HFFc6 (cell line): ENCODE measurements at regions not wholly inside any gene's neighbourhood (a gene's known extent, or its start where the extent isn't known, plus 50 kb on each side); places are given as distances from the start of the nearest gene placed in this dataset.
"Not testable (repeated sequence)": the region's sequence is repeated elsewhere in the genome, so short reads cannot be mapped to it uniquely, and the experiment has no call there.

Source experiments
- DNase-seq: peaks from one replicate; pipeline ENCODE4 v3.0.0-alpha.2; 2018
- H3K27ac Mint-ChIP-seq: 2 replicates; pipeline ENCODE4 v1.8.0; 2020; ENCODE audit warnings: mild to moderate bottlenecking, mixed read lengths
- H3K27me3 Mint-ChIP-seq: 2 replicates; pipeline ENCODE4 v1.8.0; 2021; ENCODE audit warnings: mild to moderate bottlenecking, moderate library complexity, mixed read lengths; ENCODE audit not compliant: insufficient read depth
- H3K36me3 Mint-ChIP-seq: 2 replicates; pipeline ENCODE4 v1.8.0; 2021; ENCODE audit warnings: low read depth, mixed read lengths
- H3K4me1 Mint-ChIP-seq: 2 replicates; pipeline ENCODE4 v1.8.0; 2020; ENCODE audit warnings: low read depth, mixed read lengths
- H3K4me3 Mint-ChIP-seq: 2 replicates; pipeline ENCODE4 v1.8.0; 2020; ENCODE audit warnings: mild to moderate bottlenecking, moderate library complexity, mixed read lengths
- H3K9me3 Mint-ChIP-seq: 2 replicates; pipeline ENCODE4 v1.8.0; 2020; ENCODE audit warnings: mild to moderate bottlenecking, mixed read lengths
- TF ChIP-seq, protein P1 (sequence below): fragments of 200-600 bp; sonication (generic); IDR thresholded peaks from 2 replicates; pipeline ENCODE4 v1.5.0; 2021; ENCODE audit warnings: antibody characterized with exemption, mild to moderate bottlenecking

DNA sequence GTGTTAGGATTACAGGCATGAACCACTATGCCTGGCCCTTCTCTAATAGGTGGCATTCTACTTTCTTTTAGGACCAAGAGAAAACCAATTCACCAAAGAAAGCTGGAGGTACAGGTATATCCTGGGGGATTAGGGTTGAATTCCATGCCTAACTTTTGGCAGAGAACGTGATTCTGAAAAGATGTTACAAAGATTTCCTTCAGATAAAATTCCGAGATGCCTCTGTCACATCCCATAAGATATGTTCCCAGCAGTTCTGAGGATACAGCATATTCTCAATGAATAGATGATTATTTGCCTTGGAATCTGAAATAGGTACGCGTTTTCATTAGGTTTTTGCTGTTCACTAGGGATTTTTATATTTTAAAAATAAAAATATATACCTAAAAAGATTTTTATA is 111.9 kb upstream of the KRAS start:
- no peak overlapping the region for H3K4me3 Mint-ChIP-seq
- H3K9me3 Mint-ChIP-seq = no peaks in the 10 kb centered on the region
- peaks cover 7% of the 10 kb centered on the region for H3K27me3 Mint-ChIP-seq
- H3K4me1 Mint-ChIP-seq = no peaks in the 10 kb centered on the region
- TF ChIP-seq, protein P1, sequence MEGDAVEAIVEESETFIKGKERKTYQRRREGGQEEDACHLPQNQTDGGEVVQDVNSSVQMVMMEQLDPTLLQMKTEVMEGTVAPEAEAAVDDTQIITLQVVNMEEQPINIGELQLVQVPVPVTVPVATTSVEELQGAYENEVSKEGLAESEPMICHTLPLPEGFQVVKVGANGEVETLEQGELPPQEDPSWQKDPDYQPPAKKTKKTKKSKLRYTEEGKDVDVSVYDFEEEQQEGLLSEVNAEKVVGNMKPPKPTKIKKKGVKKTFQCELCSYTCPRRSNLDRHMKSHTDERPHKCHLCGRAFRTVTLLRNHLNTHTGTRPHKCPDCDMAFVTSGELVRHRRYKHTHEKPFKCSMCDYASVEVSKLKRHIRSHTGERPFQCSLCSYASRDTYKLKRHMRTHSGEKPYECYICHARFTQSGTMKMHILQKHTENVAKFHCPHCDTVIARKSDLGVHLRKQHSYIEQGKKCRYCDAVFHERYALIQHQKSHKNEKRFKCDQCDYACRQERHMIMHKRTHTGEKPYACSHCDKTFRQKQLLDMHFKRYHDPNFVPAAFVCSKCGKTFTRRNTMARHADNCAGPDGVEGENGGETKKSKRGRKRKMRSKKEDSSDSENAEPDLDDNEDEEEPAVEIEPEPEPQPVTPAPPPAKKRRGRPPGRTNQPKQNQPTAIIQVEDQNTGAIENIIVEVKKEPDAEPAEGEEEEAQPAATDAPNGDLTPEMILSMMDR = no peak
- H3K36me3 Mint-ChIP-seq = no peaks in the 10 kb centered on the region
- no peak for DNase-seq
- no peak overlapping the region for H3K27ac Mint-ChIP-seq

DNA sequence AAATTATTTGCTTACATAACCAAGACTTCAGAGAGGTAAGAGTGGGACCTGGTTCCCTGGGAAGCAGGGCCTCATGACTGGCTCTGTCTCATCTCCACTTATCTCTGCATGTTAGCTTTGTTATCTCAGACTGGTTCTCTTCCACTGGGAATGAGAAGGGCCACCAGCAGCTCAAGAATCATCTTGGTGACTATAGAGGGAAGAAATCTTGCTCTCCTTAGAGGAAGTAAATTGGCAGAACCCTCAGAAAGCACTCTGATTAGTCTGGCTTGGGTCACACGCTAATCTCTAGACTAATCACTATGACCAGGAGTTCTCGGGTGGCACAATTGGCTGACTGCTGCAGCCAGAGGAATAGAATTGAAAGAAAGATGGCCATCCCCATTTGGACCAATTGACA is 110.8 kb upstream of the KRAS start:
- no peaks in the 10 kb centered on the region for H3K36me3 Mint-ChIP-seq
- H3K27me3 Mint-ChIP-seq = peaks cover 7% of the 10 kb centered on the region
- no peak overlapping the region for H3K4me3 Mint-ChIP-seq
- H3K27ac Mint-ChIP-seq = no peak overlapping the region
- no peak for DNase-seq
- TF ChIP-seq, protein P1 = no peak
- H3K9me3 Mint-ChIP-seq = no peaks in the 10 kb centered on the region
- no peaks in the 10 kb centered on the region for H3K4me1 Mint-ChIP-seq

GRCh38 chr12:25357595-25357994 is 106.9 kb upstream of the KRAS start:
- H3K4me1 Mint-ChIP-seq = peaks cover 2% of the 10 kb centered on the region; the same call in 1 of the 2 replicates
- no peak overlapping the region for H3K27ac Mint-ChIP-seq
- no peak overlapping the region for H3K4me3 Mint-ChIP-seq
- no peak for DNase-seq
- TF ChIP-seq, protein P1 = no peak
- H3K36me3 Mint-ChIP-seq = no peaks in the 10 kb centered on the region
- H3K27me3 Mint-ChIP-seq = peaks cover 3% of the 10 kb centered on the region
- H3K9me3 Mint-ChIP-seq = no peaks in the 10 kb centered on the region

- H3K27me3 Mint-ChIP-seq, DNase-seq, H3K36me3 Mint-ChIP-seq, H3K9me3 Mint-ChIP-seq, H3K27ac Mint-ChIP-seq, H3K4me3 Mint-ChIP-seq: not testable (repeated sequence)
- peaks cover 12% of the 10 kb centered on the region for H3K4me1 Mint-ChIP-seq
Measured at GRCh38 chr12:25352942-25353341, 102.2 kb upstream of the KRAS start.

- Mint-ChIP-seq H3K9me3 (no peaks in the 10 kb centered on the region), H3K4me1 (peaks cover 12% of the 10 kb centered on the region), H3K4me3 (no peak overlapping the region; the same call in 1 of the 2 replicates), H3K36me3 (no peaks in the 10 kb centered on the region), H3K27me3 (peaks cover 4% of the 10 kb centered on the region; the same call in 1 of the 2 replicates), H3K27ac (no peak overlapping the region)
- DNase-seq = peak; percentile 67
- TF ChIP-seq, protein P1 = no peak
Measured at GRCh38 chr12:25352083-25352918, 101.6 kb upstream of the KRAS start.

DNA sequence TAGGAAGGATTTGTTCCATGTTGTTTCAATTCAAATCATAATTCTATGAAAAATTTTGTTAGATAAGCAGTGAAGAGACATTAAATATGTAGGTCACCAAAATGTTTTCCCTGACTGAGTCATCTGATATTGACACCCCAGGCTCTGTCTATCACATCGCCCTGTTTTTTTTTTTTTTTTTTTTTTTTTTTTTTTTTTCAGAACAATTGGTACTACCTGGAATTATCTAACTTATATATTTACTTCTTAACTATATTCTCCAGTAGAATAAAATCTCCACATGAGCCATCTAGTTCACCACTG is 97.8 kb upstream of the KRAS start:
- Mint-ChIP-seq H3K4me1 (peaks cover 12% of the 10 kb centered on the region), H3K27me3 (peaks cover 8% of the 10 kb centered on the region), H3K9me3 (no peaks in the 10 kb centered on the region), H3K36me3 (no peaks in the 10 kb centered on the region), H3K4me3 (no peak overlapping the region), H3K27ac (no peak overlapping the region)
- TF ChIP-seq, protein P1 = no peak
- DNase-seq = no peak
